Smooth muscle cell (in vitro differentiated cells): ENCODE measurements at regions not wholly inside any gene's neighbourhood (a gene's known extent, or its start where the extent isn't known, plus 50 kb on each side); places are given as distances from the start of the nearest gene placed in this dataset.

ENCODE experiments used
- DNase-seq: peaks from one replicate; lab custom pipeline; 2025; ENCODE audit not compliant: unreplicated experiment; lab: John Stamatoyannopoulos, UW
- H2AFZ ChIP-seq: fragments of 200-600 bp; sonication (generic); 2 replicates; pipeline ENCODE4 v1.6.0; 2016; ENCODE audit warnings: antibody characterized with exemption, low read depth, mild to moderate bottlenecking
- H3F3A ChIP-seq: fragments of 200-600 bp; sonication (generic); 2 replicates; pipeline ENCODE4 v1.6.0; 2017; ENCODE audit warnings: antibody characterized with exemption, low read depth
- H3K27ac ChIP-seq: fragments of 200-600 bp; sonication (generic); 2 replicates; pipeline ENCODE4 v1.5.1; 2016; ENCODE audit warnings: low read depth, mild to moderate bottlenecking
- H3K27me3 ChIP-seq: fragments of 200-600 bp; sonication (generic); 2 replicates; pipeline ENCODE4 v1.6.1; 2016; ENCODE audit warnings: low read depth, mild to moderate bottlenecking
- H3K36me3 ChIP-seq: fragments of 200-600 bp; sonication (generic); 2 replicates; pipeline ENCODE4 v1.5.1; 2016; ENCODE audit warnings: low read depth
- H3K4me1 ChIP-seq: fragments of 200-600 bp; sonication (generic); 2 replicates; pipeline ENCODE4 v1.5.1; 2016; ENCODE audit warnings: low read depth
- H3K4me2 ChIP-seq: fragments of 200-600 bp; sonication (generic); 2 replicates; pipeline ENCODE4 v1.6.0; 2016; ENCODE audit warnings: mild to moderate bottlenecking
- H3K4me3 ChIP-seq: fragments of 200-600 bp; sonication (generic); 2 replicates; pipeline ENCODE4 v1.5.1; 2016; ENCODE audit warnings: mild to moderate bottlenecking
- H3K79me2 ChIP-seq: fragments of 200-600 bp; sonication (generic); 2 replicates; pipeline ENCODE4 v1.6.0; 2016; ENCODE audit warnings: low read depth, mild to moderate bottlenecking
- H3K9ac ChIP-seq: fragments of 200-600 bp; sonication (generic); 2 replicates; pipeline ENCODE4 v1.6.0; 2016; ENCODE audit warnings: low read depth
- H3K9me3 ChIP-seq: fragments of 200-600 bp; sonication (generic); replicated peaks from 2 replicates; pipeline ENCODE4 v1.5.1; 2016; ENCODE audit warnings: low read depth
- H4K20me1 ChIP-seq: fragments of 200-600 bp; sonication (generic); 2 replicates; pipeline ENCODE4 v1.6.0; 2016; ENCODE audit warnings: low read depth
- WGBS: methylation state at CpG from one replicate; pipeline ENCODE4 v1.1.7; 2016; ENCODE audit warnings: low lambda C conversion rate; 5-methylcytosine and 5-hydroxymethylcytosine counted together
- TF ChIP-seq, protein P1 (sequence below): fragments of 200-600 bp; sonication (generic); IDR thresholded peaks from 2 replicates; pipeline ENCODE4 v1.5.1; 2017; ENCODE audit warnings: borderline replicate concordance, mild to moderate bottlenecking, antibody characterized with exemption; ENCODE audit not compliant: insufficient read depth, poor library complexity, severe bottlenecking

DNA sequence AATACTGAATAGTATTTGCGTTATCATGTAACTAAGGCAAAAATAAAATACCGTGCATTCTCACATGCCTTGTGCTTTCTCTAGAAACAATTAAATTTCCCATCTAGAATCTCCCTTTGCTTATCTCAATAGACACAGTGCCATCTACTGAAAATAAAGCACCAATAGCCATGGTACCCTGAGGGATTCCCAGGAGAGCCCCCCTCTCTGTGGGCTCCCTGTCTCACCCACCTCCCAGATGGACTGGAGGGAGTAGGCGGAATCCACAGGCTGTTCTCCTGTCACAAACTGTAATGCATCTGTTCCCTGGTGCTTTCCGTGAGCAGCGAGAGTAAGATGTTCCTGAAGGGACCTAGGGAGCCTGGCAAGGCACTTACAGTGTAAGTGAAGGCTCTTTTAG, 112.4 kb upstream of the UPP2 start:
- 84% methylated on average over 5 of the region's 5 CpGs for WGBS
- TF ChIP-seq, protein P1, sequence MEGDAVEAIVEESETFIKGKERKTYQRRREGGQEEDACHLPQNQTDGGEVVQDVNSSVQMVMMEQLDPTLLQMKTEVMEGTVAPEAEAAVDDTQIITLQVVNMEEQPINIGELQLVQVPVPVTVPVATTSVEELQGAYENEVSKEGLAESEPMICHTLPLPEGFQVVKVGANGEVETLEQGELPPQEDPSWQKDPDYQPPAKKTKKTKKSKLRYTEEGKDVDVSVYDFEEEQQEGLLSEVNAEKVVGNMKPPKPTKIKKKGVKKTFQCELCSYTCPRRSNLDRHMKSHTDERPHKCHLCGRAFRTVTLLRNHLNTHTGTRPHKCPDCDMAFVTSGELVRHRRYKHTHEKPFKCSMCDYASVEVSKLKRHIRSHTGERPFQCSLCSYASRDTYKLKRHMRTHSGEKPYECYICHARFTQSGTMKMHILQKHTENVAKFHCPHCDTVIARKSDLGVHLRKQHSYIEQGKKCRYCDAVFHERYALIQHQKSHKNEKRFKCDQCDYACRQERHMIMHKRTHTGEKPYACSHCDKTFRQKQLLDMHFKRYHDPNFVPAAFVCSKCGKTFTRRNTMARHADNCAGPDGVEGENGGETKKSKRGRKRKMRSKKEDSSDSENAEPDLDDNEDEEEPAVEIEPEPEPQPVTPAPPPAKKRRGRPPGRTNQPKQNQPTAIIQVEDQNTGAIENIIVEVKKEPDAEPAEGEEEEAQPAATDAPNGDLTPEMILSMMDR, result no peak
- Histone ChIP-seq H3K4me2 (no peak overlapping the region), H3K4me1 (no peaks in the 10 kb centered on the region), H3F3A (no peaks in the 10 kb centered on the region), H3K27ac (no peak overlapping the region), H3K9ac (no peak overlapping the region), H3K9me3 (no peaks in the 10 kb centered on the region), H4K20me1 (no peaks in the 10 kb centered on the region), H2AFZ (no peak overlapping the region), H3K36me3 (no peaks in the 10 kb centered on the region), H3K79me2 (no peaks in the 10 kb centered on the region), H3K27me3 (no peaks in the 10 kb centered on the region), H3K4me3 (no peak overlapping the region)
- DNase-seq, result no peak

DNA sequence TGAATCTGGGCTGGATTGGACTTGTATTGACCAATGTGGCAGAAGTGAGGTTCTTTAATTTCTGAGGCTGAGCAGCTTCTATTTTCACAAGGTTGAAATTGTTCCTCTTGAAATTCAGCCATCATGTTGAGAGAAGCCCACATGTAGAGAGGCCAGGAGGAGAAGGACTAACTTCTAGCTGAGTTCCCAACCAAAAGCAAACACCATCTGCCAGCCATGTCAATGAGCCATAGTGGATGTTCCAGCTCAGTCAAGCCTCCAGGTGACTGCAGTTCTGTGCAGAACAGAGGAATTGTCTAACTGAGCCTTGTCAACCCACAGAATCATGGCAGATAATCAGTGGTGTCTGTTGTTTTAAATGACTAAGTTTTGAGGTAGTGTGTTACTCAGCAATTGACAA, 110.6 kb upstream of the ACVR1 start:
- no peak overlapping the region for H3K4me2 ChIP-seq
- TF ChIP-seq, protein P1, result no peak
- no peak overlapping the region for H3K4me3 ChIP-seq
- no peak overlapping the region for H3K27ac ChIP-seq
- H3K4me1 ChIP-seq, result no peaks in the 10 kb centered on the region
- H3F3A ChIP-seq, result no peaks in the 10 kb centered on the region
- H4K20me1 ChIP-seq, result no peaks in the 10 kb centered on the region
- DNase-seq, result no peak
- no peak overlapping the region for H3K9ac ChIP-seq
- no peaks in the 10 kb centered on the region for H3K27me3 ChIP-seq
- H2AFZ ChIP-seq, result no peak overlapping the region
- no peaks in the 10 kb centered on the region for H3K9me3 ChIP-seq
- no peaks in the 10 kb centered on the region for H3K36me3 ChIP-seq
- no peaks in the 10 kb centered on the region for H3K79me2 ChIP-seq

DNA sequence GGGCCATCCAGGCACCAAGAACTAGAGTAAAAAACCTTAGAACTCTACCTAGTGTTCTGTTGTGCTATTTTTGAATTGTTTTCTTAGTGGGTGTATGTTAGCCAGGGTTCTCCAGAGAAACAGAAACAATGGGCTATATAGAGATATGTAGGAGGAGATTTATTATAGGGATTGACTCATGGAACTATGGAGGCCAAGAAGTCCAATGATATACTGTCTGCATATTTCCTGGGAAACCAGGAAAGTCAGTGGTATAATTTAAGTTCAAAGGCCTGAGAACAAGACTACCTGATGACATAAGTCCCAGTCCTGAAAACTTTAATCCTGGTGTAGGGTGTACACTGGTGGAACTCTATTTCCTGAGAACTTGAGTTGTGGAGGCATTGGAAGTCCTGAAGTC, 108.7 kb upstream of the ACVR1 start:
- Histone ChIP-seq H4K20me1 (no peaks in the 10 kb centered on the region), H3K79me2 (no peaks in the 10 kb centered on the region), H3K9ac (no peak overlapping the region), H3K4me2 (no peak overlapping the region), H3K27ac (no peak overlapping the region), H3K27me3 (no peaks in the 10 kb centered on the region), H3F3A (no peaks in the 10 kb centered on the region), H3K36me3 (no peaks in the 10 kb centered on the region), H3K4me1 (no peaks in the 10 kb centered on the region), H3K9me3 (no peaks in the 10 kb centered on the region), H2AFZ (no peak overlapping the region), H3K4me3 (no peak overlapping the region)
- no peak for DNase-seq
- TF ChIP-seq, protein P1, result no peak

DNA sequence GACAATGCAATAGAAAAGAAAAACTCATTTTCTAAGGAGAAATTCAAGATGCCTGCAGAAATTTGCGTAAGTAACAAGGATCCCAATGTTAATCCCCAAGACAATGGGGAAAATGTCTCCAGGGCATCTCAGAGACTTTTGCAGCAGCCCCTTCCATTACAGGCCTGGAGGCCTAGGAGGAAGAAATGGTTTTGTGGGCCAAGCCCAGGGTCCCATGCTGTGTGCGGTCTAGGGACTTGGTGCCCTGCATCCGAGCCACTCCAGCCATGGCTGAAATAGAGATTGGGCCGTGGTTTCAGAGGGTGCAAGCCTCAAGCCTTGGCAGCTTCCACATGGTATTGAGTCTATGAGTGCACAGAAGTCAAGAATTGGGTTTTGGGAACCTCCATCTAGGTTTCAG, 103.9 kb upstream of the ACVR1 start:
- H4K20me1 ChIP-seq, result no peaks in the 10 kb centered on the region
- H3K27me3 ChIP-seq, result no peaks in the 10 kb centered on the region
- H2AFZ ChIP-seq, result no peak overlapping the region
- no peaks in the 10 kb centered on the region for H3K9me3 ChIP-seq
- H3K4me3 ChIP-seq, result no peak overlapping the region
- H3K36me3 ChIP-seq, result no peaks in the 10 kb centered on the region
- TF ChIP-seq, protein P1, result no peak
- H3K4me2 ChIP-seq, result no peak overlapping the region
- DNase-seq, result no peak
- H3K27ac ChIP-seq, result no peak overlapping the region
- no peaks in the 10 kb centered on the region for H3K4me1 ChIP-seq
- no peaks in the 10 kb centered on the region for H3F3A ChIP-seq
- no peak overlapping the region for H3K9ac ChIP-seq
- no peaks in the 10 kb centered on the region for H3K79me2 ChIP-seq
- WGBS, result 88% methylated on average over 4 of the region's 4 CpGs
